GM21526 (cell line): ENCODE measurements at regions not wholly inside any gene's neighbourhood (a gene's known extent, or its start where the extent isn't known, plus 50 kb on each side); places are given as distances from the start of the nearest gene placed in this dataset.
"Not testable (repeated sequence)": the region's sequence is repeated elsewhere in the genome, so short reads cannot be mapped to it uniquely, and the experiment has no call there.

Experiments used
- ATAC-seq: cut with Tn5 transposase; IDR thresholded peaks from one replicate; pipeline ENCODE4 v1.9.1; 2021; ENCODE audit warnings: moderate library complexity; ENCODE audit not compliant: unreplicated experiment, low FRiP score

DNA sequence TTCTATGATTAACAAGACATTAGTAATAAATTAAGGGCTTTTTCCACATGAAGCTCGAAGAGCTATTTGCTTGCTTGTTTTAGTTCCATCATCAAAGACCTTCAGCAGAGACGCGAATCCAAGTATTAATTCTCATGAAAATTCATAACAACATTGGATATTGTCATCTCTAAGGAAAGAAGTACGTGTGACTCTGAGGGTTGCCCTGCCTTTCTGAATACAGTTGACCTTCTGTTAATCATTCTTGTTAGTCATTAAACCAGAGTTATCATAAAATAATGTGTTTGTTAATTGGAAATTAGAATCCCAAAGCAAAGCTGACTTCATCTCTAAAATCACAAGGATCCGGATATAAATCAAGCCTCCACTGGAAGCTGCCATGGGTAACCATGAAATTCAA lies 222.5 kb downstream of the ZNF608 start:
- no peak for ATAC-seq

DNA sequence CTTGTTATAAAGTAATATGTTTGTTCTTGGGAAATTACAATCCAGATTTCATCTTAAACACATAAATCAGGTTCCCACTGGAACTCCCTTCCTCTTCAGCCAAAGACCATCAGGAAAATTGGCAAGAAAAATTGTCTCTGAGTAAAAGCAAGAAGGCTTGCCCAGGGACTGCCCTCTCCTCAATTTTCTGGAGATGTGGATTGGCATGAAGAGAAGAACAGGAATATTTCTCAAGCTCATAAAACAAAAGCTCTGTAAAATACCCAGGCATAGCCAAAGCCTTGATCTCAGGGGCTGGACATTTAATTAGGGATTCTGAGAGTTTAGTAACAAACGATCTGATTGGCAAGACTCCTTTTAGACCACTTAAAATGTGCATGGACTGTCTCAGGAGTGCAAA lies 223.4 kb downstream of the ZNF608 start:
- no peak for ATAC-seq

DNA sequence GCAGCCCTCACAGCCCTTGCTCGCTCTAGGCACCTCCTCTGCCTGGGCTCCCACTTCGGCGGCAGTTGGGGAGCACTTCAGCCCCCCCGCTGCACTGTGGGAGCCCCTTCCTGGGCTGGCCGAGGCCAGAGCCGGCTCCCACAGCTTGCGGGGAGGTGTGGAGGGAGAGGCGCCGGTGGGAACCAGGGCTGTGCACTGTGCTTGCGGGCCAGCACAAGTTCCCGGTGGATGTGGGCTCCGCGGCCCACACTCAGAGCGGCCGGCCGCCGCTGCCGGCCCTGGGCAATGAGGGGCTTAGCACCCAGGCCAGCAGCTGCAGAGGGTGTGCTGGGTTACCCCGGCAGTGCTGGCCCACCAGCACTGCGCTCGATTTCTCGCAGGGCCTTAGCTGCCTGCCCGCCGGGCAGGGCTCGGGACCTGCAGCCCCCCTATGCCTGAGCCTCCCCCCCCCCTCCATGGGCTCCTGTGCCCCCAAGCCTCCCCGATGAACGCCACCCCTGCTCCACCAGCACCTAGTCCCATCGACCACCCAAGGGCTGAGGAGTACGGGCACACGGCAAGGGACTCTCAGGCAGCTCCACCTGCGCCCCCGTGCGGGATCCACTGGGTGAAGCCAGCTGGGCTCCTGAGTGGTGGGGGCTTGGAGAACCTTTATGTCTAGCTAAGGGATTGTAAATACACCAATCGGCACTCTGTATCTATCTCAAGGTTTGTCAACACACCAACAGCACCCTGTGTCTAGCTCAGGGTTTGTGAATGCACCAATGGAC lies 224.8 kb downstream of the ZNF608 start:
- no peak for ATAC-seq

DNA sequence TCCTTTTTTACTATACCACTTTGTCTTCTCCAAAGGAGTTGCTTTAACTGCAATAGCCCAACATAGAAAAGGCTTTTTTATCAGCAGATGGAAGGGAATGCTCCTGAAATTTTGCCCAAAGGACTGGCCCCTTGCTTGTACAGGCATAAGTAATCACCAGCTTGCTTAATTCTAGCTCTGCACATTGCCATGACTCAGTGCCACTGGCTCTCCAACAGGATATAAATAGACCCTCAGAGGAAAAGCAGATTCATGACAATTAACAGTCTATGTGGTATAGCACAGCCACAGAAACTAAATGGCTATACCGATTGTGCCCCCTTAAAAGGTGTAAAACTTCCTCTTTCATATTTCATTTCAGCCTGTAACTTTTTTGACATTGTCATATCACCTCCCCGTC lies 227.0 kb downstream of the ZNF608 start:
- ATAC-seq = peak; percentile 69

DNA sequence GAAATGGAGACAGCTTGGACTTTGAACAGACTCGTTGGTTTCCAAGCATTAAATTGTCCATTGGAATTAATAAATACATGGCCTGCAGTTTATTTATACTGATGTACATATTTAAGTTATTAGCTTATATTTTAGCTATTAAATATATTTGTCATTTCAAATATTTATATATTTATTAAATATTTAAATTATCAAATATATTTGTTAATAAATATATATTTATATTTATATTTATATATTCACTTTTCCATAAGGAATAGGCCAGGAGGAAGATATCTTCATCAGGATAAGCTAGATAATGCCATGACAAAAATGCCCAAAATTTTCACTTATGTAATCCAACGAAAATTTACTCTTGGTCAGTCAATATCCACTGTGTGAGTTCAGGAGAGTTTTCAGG lies 229.9 kb downstream of the ZNF608 start:
- no peak for ATAC-seq

DNA sequence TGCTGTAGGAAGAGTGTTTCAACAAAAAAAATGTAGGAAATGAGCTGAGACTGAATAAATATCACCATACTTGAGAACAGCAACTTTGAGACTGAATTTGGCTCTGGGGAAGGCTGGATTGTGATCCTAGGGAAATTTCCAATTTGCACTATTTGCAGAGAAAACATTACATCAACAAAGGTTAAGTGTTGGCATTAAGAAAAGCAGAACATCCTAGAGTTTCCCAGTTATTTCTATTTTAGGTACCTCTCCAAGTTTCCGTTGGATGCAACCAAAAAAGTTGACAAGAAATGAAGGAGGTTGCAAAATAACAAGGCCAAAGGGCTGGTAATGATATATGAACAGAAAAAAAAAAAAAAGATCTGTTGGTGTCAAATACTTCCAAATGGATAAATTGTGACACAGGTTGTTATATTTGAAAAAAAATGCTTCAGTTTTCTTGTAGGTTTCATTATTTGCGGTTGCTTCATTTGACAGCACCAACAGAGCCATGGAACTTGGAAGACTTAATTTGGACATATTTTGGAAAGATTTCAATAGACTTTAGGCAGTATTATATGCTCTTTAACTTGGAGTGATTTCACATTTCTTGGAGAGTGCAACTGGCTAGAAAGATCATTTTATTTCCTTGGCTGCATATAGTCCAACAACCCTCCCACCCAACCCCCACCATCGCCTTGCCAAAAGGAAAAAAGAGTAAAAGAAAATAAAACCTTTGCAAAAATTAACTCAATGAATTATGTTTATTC lies 230.8 kb downstream of the ZNF608 start:
- no peak for ATAC-seq

DNA sequence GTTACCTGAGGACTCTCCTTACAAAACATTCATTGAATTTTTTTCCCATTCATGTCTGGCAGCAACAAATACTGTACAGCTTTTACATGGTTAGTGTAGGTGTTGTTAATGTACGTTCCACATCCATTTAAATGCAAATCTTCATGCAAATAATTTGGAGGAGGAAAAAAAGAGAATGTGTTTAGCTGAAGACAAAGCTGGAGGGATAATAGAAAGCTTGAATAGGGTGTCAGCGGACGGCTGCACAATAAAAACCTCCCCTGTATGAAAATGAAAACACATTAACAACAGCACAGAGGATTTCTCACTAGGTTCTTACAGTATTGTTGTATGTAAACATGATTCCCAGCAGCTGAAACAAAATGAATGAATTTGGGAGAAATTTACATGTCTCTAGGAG lies 231.5 kb downstream of the ZNF608 start:
- no peak for ATAC-seq

DNA sequence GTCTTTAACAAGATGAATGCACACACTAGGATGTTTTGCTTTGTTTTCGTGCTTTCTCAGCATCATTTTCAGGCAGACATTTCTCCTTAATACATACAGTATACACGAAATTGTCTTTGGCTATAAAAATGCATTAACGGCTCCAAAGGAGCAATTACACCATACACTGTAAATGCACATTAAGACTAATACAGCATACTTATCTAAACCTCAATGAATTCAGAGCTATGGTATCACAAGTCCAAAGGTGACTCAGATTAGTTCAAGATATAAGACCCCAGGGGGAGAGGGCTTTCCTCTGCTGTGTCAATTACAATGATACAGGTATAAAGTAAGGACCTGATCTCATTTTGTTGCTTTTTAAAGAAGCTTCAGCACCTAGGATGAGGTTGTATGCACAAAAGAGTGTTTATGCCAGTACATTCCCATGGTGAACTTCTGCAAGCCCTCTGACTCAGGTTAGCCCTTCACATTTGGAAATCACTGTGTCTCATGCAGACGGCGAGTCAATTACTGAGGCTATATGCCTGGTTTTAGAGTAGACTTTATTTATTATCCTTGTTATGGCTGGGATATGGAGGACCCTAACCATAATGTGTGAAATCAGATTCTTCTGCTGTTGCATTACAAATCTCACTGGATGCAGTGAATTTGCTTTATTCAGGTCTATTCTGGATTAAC lies 233.3 kb downstream of the ZNF608 start:
- ATAC-seq = no peak

DNA sequence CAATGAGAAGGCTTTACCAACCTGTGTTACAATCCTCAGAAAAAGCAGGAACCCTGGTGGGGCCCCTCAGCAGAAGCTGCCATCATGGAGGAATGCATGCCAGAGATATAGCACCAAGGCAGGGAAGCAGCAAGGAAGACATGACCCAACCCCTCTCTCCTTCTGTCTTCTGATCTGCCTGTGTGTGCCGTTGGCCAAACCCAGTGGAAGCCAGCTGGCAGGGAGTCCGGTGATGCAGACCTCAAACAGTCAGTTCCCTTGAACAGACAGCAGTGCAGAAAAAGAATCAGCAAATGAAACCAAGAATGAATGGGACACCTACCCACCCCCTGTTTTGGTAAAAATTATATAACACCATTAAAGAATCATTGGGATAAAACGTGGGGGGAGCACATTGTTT lies 234.2 kb downstream of the ZNF608 start:
- no peak for ATAC-seq

DNA sequence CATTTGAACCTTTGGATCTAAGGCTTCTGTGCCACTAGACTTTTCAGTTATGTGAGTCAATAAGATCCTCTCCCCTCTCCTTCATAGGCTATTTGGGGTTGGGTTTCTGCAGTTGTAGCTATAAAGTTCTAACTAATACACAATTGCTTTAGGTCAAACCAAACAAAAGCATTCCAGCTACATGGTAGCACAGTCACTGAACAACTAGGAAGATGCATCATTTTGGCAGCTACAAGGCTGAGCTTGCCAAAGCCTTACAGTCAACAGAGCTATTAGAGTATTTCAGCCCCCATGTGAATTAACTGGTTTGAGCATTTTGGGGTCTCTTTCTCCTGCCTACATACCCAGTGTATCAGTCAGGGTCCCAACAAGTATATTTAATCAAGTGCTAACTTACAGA lies 234.6 kb downstream of the ZNF608 start:
- no peak for ATAC-seq

DNA sequence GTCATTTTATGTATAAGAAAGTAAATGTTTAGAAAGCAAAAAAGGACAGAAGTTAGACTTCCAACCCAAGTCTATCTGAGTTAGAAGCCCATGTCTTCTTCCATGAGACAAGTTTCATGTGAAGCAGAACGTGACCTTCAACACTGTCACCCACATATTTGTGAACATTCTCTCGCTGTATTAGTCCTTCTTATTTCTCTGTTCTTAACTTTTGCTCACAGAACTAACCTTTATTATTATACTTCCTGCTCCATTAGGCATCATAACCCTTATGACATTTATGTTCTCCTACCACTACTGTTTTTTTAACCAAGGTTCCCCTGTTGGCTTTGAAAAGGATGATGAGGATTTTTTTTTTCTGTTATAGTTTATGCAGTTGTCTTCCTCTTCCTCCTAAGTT lies 238.8 kb downstream of the ZNF608 start:
- no peak for ATAC-seq

DNA sequence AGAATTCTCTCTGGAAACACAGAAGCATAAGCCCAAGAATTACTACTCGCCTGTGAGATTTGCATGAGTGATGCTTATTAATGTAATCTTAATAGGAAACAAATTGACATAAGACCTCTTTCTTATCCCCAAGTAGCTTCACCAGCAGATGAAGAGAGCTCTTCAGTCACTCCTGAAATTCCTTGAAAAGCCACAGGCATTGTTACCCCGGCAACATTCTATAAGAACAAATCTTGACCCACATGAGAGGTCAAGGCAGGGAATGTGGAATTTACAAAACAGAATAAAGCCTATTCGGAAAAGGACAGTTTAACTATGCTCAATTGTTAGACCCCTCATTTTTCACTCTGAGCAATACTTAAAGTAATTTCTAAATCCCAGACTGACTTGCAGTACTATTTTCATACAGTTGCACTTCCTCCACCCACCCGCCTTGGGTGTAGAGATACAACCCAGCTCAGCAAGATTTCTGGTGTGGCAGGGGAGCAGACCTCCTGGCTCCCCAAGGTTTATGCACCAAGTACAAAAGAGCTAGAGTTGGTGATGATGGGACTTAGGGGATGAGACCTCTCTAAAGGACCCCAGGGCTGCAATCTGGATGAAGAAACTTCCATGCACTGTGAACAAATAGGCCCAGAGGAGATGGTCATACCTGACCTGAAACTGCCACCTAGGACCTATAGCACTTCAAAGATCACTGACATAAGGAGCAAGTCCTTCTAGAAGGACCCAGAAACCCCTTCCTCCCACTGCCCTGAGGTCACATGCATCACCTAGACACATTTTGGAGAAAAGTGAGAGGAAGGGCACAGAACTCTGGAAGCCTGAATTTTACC lies 242.1 kb downstream of the ZNF608 start:
- ATAC-seq = peak; percentile 98

DNA sequence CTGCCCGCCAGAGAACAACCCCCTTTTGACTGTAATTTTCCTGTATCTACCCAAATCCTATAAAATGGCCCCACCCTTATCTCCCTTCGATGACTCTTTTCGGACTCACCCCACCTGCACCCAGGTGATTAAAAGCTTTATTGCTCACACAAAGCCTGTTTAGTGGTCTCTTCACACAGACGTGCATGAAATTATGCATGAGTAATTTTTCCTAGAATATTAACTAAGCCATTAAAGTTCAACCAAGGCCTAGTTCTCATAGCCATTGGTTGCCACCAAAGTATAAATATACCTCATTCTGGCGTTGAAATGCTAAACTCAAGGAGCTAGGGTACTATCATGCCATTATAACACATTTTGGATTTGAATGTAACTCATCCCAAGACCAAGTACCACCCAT lies 243.9 kb downstream of the ZNF608 start:
- ATAC-seq = no peak

DNA sequence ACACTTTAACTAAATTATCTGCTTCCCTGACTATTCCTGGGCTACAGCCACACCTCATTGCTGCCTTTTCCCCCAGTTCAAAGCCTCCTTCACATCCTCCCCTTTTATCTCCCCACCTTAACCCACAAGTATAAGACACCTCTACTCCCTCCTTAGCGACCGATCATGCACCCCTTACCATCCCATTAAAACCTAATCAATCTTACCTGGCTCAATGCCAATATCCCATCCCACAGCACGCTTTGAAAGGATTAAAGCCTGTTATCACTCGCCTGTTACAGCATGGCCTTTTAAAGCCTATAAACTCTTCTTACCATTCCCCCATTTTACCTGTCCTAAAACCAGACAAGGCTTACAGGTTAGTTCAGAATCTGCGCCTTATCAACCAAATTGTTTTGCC lies 246.6 kb downstream of the ZNF608 start:
- not testable (repeated sequence) for ATAC-seq

DNA sequence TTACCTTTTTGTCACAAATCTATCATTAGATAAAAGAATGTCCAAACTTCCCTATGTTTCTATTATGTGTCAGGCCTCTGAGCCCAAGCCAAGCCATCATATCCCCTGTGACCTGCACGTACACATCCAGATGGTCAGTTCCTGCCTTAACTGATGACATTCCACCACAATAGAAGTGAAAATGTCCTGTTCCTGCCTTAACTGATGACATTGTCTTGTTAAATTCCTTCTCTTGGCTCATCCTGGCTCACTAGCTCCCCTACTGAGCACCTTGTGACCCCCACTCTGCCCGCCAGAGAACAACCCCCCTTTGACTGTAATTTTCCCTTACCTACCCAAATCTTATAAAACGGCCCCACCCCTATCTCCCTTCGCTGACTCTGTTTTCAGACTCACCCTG lies 249.5 kb downstream of the ZNF608 start:
- not testable (repeated sequence) for ATAC-seq

DNA sequence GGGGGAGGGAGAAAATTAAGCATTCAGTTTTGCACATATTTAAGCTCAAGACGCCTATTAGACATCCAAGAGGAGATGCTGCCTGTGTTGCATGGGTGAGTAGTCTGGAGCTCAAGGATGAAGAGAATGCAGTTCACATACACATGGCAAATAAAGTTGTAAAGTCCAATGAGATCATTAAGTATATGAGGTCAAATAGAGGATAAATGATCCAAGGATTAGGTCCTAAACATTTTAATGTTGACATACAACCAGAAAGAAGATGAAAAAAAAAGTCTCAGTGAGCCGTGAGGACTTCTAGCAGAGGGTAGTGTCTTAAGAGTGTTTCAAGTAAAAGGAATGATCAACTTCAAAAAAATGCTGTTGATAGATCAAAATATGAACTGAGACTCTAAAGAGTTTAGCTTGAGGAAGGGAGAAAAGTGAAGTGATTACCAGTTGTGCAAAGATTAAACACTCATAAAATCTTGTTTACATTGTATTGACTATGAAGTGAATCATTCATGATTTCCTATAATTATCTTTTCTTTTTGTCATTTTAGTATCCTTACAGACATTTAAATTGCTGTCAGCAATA lies 251.8 kb downstream of the ZNF608 start:
- no peak for ATAC-seq

DNA sequence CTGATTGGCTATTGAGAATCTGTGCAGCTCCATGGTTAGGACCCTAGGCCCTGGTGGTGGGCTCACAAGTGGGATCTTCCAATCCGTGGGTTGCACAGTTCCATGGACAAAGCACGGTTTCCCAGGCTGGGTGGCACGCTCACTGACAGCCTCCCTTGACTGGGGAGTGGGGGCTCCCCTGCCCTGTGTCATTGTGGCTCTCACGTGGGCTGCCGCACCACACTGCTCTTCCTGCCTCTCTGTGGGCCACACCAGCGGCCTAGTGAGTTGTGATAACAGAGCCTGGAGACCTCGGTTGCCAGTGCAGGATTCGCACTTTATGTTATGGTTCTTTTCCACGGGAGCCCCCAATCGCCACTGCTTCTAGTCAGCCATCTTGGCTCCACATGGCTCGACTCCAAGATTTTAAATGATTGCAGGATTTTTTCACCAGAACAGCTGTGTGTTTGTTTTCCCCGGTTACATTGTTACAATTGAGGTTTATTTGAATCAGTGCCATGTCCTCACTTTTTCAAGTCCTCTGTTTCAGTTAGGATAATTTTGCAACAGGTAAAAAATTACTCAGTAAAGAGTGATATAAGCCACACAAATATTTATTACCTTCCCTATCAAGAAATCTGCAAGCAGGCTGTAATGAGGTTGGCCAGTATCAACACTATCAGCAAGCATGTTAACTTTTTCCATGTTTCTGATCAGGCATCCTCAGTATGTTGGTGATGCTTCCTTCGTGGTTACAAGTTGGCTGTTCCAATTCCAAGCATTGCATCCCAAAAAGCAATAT lies 253.8 kb downstream of the ZNF608 start:
- no peak for ATAC-seq

DNA sequence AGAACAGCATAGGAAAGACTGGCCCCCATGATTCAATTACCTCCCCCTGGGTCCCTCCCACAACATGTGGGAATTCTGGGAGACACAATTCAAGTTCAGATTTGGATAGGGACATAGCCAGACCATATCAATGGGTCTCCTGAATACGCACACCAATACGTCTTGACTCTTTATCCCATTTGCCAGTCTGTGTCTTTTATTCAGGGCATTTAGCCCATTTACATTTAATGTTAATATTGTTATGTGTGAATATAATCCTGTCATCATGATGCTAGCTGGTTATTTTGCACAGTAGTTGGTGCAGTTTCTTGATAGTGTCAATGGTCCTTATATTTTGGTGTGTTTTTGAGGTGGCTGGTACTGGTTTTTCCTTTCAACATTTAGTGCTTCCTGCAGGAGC lies 256.1 kb downstream of the ZNF608 start:
- not testable (repeated sequence) for ATAC-seq

DNA sequence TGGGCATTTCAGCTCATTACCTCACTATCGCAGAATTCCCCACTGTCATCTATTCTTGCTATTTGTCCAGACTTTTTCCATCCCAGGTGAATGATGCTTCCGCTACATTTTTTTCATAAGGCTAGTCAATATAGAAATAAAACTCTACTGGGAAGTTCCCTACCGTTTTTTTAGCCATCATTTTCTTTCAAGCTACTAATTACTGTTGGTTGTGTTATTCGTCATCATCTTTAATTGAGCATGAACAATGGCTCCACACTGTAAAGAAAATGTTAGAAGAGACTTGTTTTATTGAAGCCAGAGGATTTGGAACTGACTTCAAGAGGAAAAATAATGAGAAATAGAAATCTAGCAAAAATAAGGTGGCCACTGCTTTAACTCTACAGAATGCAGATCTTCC lies 265.0 kb downstream of the ZNF608 start:
- no peak for ATAC-seq

DNA sequence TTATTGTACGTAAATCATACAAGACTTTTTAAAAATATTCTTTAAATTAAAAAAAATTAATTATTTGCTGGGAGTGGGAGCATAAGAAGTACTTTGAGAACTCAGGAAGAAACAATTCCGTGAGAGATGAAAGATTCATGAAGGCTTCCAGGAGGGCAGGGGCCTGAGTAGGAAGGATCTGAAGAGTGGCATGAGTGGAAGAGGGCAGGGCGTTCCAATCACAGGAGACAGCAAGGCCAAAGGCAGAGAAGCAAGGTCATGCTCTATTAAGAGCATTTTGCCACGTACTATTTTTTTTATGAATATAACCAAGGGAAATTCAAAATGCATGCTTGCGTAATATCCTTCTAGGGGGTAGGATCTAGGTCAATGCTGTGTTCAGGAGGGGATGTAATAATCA lies 265.5 kb downstream of the ZNF608 start:
- no peak for ATAC-seq
